ENCODE measurements at regions not wholly inside any gene's neighbourhood (a gene's known extent, or its start where the extent isn't known, plus 50 kb on each side); places are given as distances from the start of the nearest gene placed in this dataset.

DNA sequence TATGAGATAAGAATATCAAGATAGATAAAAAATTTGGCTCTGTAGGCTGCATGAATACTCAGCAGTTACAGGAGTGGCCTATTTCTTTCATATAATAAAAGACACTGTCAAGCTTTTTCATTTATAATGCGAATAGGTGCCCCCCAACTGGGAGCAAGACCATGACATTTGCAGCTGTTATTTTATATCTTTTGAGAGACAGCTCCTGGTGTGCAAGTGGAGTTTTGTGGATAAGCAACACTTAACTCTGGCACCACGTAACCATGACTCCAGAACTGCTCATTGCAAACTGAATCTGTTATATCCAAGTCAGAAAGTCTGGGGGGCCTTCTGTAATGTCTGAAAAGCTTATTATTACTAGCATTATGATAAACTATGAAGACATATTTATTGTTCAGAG is 1372.4 kb downstream of the C4orf33 start:
- DNase-seq (ENCODE audit: low read depth in 2 of 2), result no peak

DNA sequence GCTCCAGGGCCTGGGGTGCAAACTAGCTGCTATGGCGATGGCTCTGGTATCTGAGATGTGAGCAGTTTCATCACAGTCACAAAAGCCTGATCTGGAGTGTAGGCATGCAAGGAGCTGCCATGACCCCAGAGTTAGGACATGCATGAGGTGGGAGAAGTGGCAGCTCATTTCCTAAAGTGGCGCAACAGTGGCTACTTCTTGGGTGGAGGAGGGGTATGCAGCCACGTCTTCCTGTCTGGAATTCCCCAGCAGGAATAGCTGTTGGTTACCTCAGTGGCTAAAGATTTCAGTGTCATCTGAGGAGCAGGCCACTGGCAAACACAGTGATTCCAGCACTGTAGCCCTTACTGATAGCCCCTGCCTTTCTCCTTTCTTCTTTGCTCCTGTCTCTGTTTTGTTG is 1382.5 kb downstream of the C4orf33 start:
- peak in 1 of 2 donors; percentile 2 for DNase-seq (ENCODE audit: low read depth in 2 of 2)

GRCh38 chr4:130479020-130479419 is 1383.1 kb downstream of the C4orf33 start:
- DNase-seq (ENCODE audit: low read depth in 2 of 2), result no peak

DNA sequence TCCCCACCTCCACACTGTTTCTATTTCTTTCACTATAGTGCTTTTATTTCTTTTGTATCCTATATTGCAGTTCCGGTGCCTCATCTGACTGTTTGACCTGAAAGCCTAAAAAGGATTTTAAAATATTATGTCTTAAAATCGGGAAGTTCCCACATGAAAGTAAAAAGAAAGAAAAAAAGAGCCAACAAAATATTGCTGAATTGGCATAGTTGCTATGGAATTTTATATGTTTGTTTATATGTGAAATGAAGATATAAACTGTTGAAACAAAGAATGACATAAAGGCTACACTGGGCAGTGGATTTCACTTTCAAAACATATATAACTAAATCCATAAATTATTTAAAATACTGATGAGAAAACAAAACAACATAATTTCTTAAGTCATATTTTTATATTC is 1383.7 kb downstream of the C4orf33 start:
- DNase-seq (ENCODE audit: low read depth in 2 of 2), result no peak

DNA sequence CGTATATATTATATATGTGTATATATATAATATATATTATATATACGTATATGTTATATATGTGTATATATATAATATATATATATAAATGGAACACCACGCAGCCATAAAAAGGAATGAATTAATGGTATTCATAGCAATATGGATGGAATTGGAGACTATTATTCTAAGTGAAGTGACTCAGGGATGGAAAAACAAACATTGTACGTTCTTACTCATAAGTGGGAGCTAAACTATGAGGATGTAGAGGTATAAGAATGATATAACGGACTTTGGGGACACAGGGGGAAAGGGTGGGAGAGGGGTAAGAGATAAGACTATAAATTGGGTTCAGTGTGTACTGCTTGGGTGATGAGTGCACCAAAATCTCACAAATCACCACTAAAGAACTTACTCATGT is 1388.9 kb downstream of the C4orf33 start:
- no peak for DNase-seq (ENCODE audit: low read depth in 2 of 2)

- no peak for DNase-seq (ENCODE audit: low read depth in 2 of 2)
These were observed 1389.4 kb downstream of the C4orf33 start for GRCh38 chr4:130485371-130485770.

DNA sequence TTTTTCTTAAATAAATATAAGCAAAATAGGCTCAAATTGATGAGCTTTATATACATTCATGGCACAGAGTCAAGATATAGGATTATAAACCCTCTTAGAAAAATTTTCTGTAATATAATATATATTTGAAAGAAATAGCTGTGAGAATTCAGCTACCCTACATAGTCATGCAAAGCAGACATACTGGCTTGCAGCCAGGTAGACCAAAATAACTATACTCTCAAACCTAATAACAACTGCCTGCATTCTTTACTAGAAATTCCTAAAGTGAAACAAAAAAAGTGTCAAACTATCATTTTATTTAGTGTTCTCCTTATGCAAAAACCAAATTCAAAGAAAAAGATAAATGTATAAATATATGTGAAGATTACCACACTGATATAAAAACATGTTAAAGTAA is 1390.2 kb downstream of the C4orf33 start:
- no peak for DNase-seq (ENCODE audit: low read depth in 2 of 2)

- no peak for DNase-seq (ENCODE audit: low read depth in 2 of 2)
These were observed 1390.9 kb downstream of the C4orf33 start for GRCh38 chr4:130486841-130487240.

GRCh38 chr4:130510661-130511060 is 1414.7 kb downstream of the C4orf33 start:
- no peak for DNase-seq (ENCODE audit: low read depth in 2 of 2)

DNA sequence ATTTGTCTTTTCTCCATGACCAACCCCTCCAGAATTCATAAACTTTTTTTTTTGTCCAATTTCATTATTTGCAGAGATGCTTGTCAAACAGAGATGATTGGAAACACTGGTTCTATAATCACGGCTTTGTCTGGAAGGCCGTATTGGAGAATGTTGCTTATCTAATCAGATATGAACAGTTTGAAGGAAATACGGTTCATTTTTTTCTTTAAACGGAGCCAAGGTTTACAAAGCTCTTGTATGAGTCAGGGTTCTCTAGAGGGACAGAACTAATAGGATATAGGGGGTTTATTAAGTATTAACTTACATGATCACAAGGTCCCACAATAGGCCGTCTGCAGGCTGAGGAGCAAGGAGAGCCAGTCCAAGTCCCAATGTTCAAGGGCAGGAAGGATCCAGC is 1415.8 kb downstream of the C4orf33 start:
- no peak for DNase-seq (ENCODE audit: low read depth in 2 of 2)

- no peak for DNase-seq (ENCODE audit: low read depth in 2 of 2)
These were observed 1428.1 kb downstream of the C4orf33 start for GRCh38 chr4:130524057-130524456.

- no peak for DNase-seq (ENCODE audit: low read depth in 2 of 2)
These were observed 1434.6 kb downstream of the C4orf33 start for GRCh38 chr4:130530505-130530904.

- no peak for DNase-seq (ENCODE audit: low read depth in 2 of 2)
These were observed 1438.7 kb downstream of the C4orf33 start for GRCh38 chr4:130534651-130535050.

DNA sequence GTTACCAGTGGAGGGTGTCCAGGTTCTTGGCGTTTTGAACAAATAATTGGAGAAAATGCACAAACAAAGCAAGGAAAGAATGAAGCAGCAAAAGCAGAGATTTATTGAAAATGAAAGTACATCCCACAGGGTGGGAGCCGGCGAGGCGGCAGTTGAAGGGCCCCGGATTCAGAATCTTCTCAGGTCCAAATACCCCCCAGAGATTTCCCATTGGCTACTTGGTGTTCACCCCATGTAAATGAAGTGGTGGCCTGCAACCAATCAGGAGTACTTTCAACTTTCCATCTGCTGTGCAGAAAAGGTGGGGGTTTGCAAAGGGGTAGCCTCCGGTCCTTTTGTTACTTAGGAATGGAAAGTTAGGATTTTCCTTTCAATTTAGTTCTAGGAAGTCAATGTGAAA is 1447.0 kb downstream of the C4orf33 start:
- no peak for DNase-seq (ENCODE audit: low read depth in 2 of 2)

- no peak for DNase-seq (ENCODE audit: low read depth in 2 of 2)
These were observed 1449.2 kb downstream of the C4orf33 start for GRCh38 chr4:130545171-130545570.

DNA sequence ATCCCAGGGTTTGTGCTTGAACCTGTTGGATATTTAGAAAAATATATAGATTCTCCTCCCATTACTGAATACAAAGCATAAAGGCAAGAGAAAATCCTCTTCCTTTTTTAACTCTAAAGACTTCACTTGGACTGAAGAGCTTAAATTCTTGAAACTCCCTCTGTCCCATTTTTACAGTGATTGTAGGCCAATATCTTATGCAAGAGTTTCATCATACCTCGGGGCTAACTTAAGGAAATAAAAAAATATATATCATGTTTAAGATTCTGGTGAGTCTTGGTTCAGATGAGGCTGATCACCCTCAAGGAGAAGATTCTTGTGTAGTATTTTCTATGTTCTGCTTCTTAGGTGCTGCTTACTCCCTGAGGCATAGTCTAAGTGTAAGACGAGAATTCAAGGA is 1449.6 kb downstream of the C4orf33 start:
- no peak for DNase-seq (ENCODE audit: low read depth in 2 of 2)

DNA sequence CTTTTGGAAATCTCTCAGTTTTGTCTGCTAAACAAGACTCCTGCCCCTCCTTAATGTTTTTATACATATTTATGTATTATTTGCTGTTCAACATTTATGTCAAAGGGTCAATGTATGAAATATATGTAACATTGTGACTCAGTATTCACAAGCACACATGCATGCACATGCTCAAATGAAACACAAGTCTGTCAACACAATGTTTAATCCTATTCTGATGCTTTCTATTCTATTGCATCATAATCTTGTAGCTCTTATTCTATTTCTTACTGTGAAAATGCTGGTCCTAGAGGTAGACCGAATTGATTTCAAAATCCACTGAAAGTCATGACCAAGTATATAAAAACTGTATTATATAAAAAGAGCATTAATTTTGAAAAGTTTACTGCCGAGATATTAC is 1463.3 kb downstream of the C4orf33 start:
- DNase-seq (ENCODE audit: low read depth in 2 of 2), result no peak

GRCh38 chr4:130563185-130563888 is 1467.4 kb downstream of the C4orf33 start:
- no peak for DNase-seq (ENCODE audit: low read depth in 2 of 2)

DNA sequence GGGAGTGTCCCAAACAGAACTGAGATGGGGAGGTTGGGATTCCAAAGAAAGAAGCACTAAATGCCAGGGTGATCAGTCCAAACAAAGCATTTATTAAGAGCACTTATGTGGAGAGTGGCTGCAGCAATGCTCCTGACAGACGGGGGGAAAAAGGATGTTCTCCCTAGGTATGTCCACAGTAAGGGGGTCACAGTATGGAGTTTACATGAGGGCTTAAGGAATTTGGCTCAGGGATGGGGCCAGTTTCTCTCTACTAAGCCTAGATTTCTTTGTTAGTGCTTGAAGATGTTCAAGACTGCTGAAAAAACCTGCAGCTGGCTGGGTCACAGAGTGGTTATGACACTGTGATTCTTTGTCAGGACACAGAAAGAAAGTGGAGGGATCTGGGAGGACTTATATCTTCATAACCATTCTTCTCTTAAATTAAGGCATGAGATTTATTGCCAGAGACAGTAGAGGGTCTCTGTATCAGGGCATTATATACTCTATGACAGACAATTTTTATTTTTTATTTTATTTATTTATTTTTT is 1468.0 kb downstream of the C4orf33 start:
- DNase-seq (ENCODE audit: low read depth in 2 of 2), result no peak

DNA sequence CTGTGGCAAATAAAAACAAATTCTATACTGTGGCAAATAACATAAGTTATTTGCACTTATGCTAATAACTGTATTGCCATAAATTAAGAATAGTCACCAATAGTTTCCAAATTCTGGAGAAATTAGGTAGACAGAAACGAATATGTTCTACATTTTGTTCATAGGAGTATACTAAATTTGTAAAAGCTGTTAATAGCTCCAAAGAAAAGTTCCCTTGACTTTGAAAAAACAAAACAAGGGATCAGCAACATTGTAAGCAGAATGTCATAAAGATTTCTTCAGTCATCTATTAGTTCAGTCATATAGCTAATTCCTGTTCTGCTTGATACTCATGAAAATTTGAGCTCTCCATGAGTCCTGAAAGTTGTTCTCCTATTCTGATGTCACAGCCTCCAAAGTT is 1472.8 kb downstream of the C4orf33 start:
- DNase-seq (ENCODE audit: low read depth in 2 of 2), result no peak

GRCh38 chr4:130573742-130574141 is 1477.8 kb downstream of the C4orf33 start:
- no peak for DNase-seq (ENCODE audit: low read depth in 2 of 2)

- DNase-seq (ENCODE audit: low read depth in 2 of 2), result no peak
These were observed 1478.3 kb downstream of the C4orf33 start for GRCh38 chr4:130574215-130574614.

DNA sequence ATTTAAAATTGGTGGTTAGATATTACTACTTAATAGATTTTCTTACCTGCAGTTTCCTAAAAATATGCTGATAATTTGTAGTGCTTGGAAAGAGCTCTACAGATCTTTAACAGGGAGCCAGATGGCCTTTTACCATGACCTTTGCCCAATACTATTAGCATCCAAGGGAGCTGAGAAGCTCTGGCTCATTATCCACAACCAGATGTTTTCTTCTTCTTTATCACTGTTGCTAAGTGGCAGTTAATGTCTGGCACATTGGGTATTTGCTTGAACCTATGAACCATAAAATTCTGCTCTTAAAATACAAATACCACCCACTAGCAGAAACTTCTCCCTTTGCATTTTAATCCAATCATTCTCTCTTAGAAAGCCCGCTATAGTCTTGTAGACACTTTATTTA is 1480.3 kb downstream of the C4orf33 start:
- DNase-seq (ENCODE audit: low read depth in 2 of 2), result no peak

DNA sequence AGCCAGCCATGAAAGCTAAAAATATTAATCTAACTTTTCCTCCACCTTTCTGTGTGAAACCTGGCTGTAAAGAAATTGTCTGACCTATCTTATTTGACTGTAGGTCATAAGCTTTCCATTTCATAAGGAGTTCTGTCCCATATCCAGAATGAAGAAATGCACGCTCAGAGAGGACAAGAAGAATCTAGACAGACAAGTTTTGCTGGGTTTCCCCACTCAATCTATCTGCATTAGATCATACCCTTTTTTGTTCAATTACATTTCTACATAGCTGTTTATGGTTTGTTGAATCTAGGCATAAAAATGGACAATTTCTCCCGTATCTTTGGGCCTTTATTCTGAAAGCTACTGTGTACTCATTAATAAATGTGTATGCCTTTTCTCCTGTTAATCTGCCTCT is 1495.1 kb downstream of the C4orf33 start:
- no peak for DNase-seq (ENCODE audit: low read depth in 2 of 2)

Measured in lung microvascular endothelial cell (primary cell).